GM19467 (cell line): ENCODE measurements at regions not wholly inside any gene's neighbourhood (a gene's known extent, or its start where the extent isn't known, plus 50 kb on each side); places are given as distances from the start of the nearest gene placed in this dataset.
"Not testable (repeated sequence)": the region's sequence is repeated elsewhere in the genome, so short reads cannot be mapped to it uniquely, and the experiment has no call there.

Experiments used
- ATAC-seq: cut with Tn5 transposase; IDR thresholded peaks from one replicate; pipeline ENCODE4 v1.9.1; 2021; ENCODE audit warnings: mild to moderate bottlenecking, moderate library complexity; ENCODE audit not compliant: unreplicated experiment

- ATAC-seq = no peak
Observed at GRCh38 chr7:131038153-131038552, 289.5 kb upstream of the MKLN1 start.

- no peak for ATAC-seq
Observed at GRCh38 chr7:131039355-131039762, 288.3 kb upstream of the MKLN1 start.

GRCh38 chr7:131039836-131040235 lies 287.8 kb upstream of the MKLN1 start:
- ATAC-seq = no peak

- no peak for ATAC-seq
Observed at GRCh38 chr7:131040467-131040932, 287.2 kb upstream of the MKLN1 start.

GRCh38 chr7:131041012-131041695 lies 286.5 kb upstream of the MKLN1 start:
- not testable (repeated sequence) for ATAC-seq

GRCh38 chr7:131042269-131043160 lies 285.2 kb upstream of the MKLN1 start:
- ATAC-seq = no peak

GRCh38 chr7:131045526-131045925 lies 282.1 kb upstream of the MKLN1 start:
- no peak for ATAC-seq

- no peak for ATAC-seq
Observed at GRCh38 chr7:131046246-131046645, 281.4 kb upstream of the MKLN1 start.

- no peak for ATAC-seq
Observed at GRCh38 chr7:131047651-131048304, 279.9 kb upstream of the MKLN1 start.

- ATAC-seq = no peak
Observed at GRCh38 chr7:131051304-131051703, 276.4 kb upstream of the MKLN1 start.

- no peak for ATAC-seq
Observed at GRCh38 chr7:131052285-131052904, 275.3 kb upstream of the MKLN1 start.

GRCh38 chr7:131056007-131056406 lies 271.7 kb upstream of the MKLN1 start:
- no peak for ATAC-seq

GRCh38 chr7:131057015-131057793 lies 270.5 kb upstream of the MKLN1 start:
- ATAC-seq = no peak

- no peak for ATAC-seq
Observed at GRCh38 chr7:131057794-131058070, 269.9 kb upstream of the MKLN1 start.

- not testable (repeated sequence) for ATAC-seq
Observed at GRCh38 chr7:131058561-131059288, 269.0 kb upstream of the MKLN1 start.

GRCh38 chr7:131059401-131059800 lies 268.3 kb upstream of the MKLN1 start:
- not testable (repeated sequence) for ATAC-seq

- ATAC-seq = no peak
Observed at GRCh38 chr7:131061158-131061557, 266.5 kb upstream of the MKLN1 start.

- ATAC-seq = no peak
Observed at GRCh38 chr7:131061818-131062217, 265.9 kb upstream of the MKLN1 start.

GRCh38 chr7:131066635-131067034 lies 261.0 kb upstream of the MKLN1 start:
- no peak for ATAC-seq

GRCh38 chr7:131067220-131067619 lies 260.5 kb upstream of the MKLN1 start:
- ATAC-seq = no peak
